ENCODE measurements at regions not wholly inside any gene's neighbourhood (a gene's known extent, or its start where the extent isn't known, plus 50 kb on each side); places are given as distances from the start of the nearest gene placed in this dataset.

- TF ChIP-seq CTCF (IDR thresholded peaks at IDR 0.05): no peak
- TF ChIP-seq POLR2AphosphoS5 (IDR thresholded peaks at IDR 0.05): no peak
Measured at GRCh38 chr11:62069374-62069773, 54.4 kb upstream of the INCENP start.

All from esophagus muscularis mucosa (tissue), 3 donors.